ENCODE measurements at regions not wholly inside any gene's neighbourhood (a gene's known extent, or its start where the extent isn't known, plus 50 kb on each side); places are given as distances from the start of the nearest gene placed in this dataset.
"Not testable (repeated sequence)": the region's sequence is repeated elsewhere in the genome, so short reads cannot be mapped to it uniquely, and the experiment has no call there.

DNA sequence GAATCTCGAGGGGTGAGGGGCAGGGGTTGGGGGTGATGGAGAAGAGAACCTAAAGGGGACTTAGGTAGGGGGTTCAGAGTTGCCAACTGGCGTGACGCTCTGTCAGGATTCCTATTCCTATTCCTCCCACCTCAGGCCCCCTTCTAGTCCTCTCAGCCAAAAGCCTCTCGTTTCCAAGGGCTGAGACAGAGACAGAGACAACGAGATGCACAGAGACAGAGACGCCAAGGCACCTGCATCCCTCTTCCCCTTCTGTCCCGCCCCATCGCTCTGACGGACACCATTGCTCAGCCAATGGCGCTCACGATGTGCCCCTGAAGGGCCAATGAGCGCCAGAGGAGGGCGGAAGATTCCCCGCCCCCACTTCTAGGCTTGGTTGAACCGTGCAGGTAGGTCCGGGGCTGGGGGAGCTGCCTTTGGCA lies 129.5 kb upstream of the PLEKHM1 start:
- H3K27ac ChIP-seq (ENCODE audit: extremely low read length, insufficient read depth, low read length); H4K20me1 ChIP-seq (ENCODE audit: insufficient read depth, low read length); CTCF ChIA-PET (ENCODE audit: low intra/inter-chr PET ratio, low total read pairs); intact Hi-C loops (cut with micrococcal nuclease; ENCODE audit: unreplicated experiment); H3K27me3 ChIP-seq (ENCODE audit: control insufficient read depth in 1 of 2, insufficient read depth in 2 of 2, low read length in 2 of 2); H3K4me1 ChIP-seq (ENCODE audit: insufficient read depth, low read length); BruUV-seq (replicated peaks); POLR2A ChIA-PET; H3K9ac ChIP-seq (ENCODE audit: insufficient read depth, low read depth, low read length); H3K79me2 ChIP-seq (ENCODE audit: insufficient read depth, low read length); H3K36me3 ChIP-seq (replicated peaks in 1 of 2; ENCODE audit: control insufficient read depth in 1 of 2, insufficient read depth in 2 of 2, low read length in 2 of 2); H3K9me3 ChIP-seq (ENCODE audit: low read length); in situ Hi-C loops (cut with HindIII; ENCODE audit: extremely low pct_ligation_motif_present, low pct_unique_long_range_greater_than_20kb); TF ChIP-seq CREB1 (CRISPR knock-in tag; IDR thresholded peaks at IDR 0.05); SP1 (IDR thresholded peaks at IDR 0.05): not testable (repeated sequence)
- FAIRE-seq, result peak; percentile 91
- Histone ChIP-seq H3K4me2 (ENCODE audit: low read depth, low read length) (peak overlapping the region; percentile 70), H3K4me3 (replicated peaks in 1 of 3; ENCODE audit: insufficient read depth in 1 of 3, low read depth in 2 of 3, low read length in 3 of 3) (peak overlapping the region; percentile 63 to 71 (median 66); a peak in 5 of 6 replicates), H2AFZ (ENCODE audit: low read length) (peak overlapping the region; percentile 95)
- 0% methylated on average over 11 of the region's 16 CpGs for WGBS (ENCODE audit: low lambda C conversion rate)
- peak; percentile 58 for DNase-seq (ENCODE audit: low spot score)
- peak; percentile 100 for ATAC-seq
- TF ChIP-seq, protein P1, sequence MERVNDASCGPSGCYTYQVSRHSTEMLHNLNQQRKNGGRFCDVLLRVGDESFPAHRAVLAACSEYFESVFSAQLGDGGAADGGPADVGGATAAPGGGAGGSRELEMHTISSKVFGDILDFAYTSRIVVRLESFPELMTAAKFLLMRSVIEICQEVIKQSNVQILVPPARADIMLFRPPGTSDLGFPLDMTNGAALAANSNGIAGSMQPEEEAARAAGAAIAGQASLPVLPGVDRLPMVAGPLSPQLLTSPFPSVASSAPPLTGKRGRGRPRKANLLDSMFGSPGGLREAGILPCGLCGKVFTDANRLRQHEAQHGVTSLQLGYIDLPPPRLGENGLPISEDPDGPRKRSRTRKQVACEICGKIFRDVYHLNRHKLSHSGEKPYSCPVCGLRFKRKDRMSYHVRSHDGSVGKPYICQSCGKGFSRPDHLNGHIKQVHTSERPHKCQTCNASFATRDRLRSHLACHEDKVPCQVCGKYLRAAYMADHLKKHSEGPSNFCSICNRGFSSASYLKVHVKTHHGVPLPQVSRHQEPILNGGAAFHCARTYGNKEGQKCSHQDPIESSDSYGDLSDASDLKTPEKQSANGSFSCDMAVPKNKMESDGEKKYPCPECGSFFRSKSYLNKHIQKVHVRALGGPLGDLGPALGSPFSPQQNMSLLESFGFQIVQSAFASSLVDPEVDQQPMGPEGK (CRISPR knock-in tag; IDR thresholded peaks at IDR 0.05), result peak; percentile 39; the same call in 1 of the 2 replicates
- TF ChIP-seq SALL1 (CRISPR knock-in tag; IDR thresholded peaks at IDR 0.05), result peak; percentile 28; the same call in 1 of the 2 replicates
- TF ChIP-seq KAT8 (CRISPR knock-in tag; IDR thresholded peaks at IDR 0.05), result peak; percentile 60
- peak; percentile 58 for TF ChIP-seq ZFX (CRISPR knock-in tag; IDR thresholded peaks at IDR 0.05; ENCODE audit: low read depth)
- peak; percentile 45; the same call in 1 of the 2 replicates for TF ChIP-seq CREB1 (IDR thresholded peaks at IDR 0.05)
- TF ChIP-seq, protein P2, sequence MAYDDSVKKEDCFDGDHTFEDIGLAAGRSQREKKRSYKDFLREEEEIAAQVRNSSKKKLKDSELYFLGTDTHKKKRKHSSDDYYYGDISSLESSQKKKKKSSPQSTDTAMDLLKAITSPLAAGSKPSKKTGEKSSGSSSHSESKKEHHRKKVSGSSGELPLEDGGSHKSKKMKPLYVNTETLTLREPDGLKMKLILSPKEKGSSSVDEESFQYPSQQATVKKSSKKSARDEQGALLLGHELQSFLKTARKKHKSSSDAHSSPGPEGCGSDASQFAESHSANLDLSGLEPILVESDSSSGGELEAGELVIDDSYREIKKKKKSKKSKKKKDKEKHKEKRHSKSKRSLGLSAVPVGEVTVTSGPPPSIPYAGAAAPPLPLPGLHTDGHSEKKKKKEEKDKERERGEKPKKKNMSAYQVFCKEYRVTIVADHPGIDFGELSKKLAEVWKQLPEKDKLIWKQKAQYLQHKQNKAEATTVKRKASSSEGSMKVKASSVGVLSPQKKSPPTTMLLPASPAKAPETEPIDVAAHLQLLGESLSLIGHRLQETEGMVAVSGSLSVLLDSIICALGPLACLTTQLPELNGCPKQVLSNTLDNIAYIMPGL (CRISPR knock-in tag; IDR thresholded peaks at IDR 0.05; ENCODE audit: borderline replicate concordance in 1 of 2, low read depth in 1 of 2), result 0 out of 4 replicates have a peak, but pooled peaks of 1 of the 2 experiments have one; percentile 31
- 0 out of 2 replicates have a peak, but pooled peaks have one; percentile 21 for TF ChIP-seq FOXK1 (CRISPR knock-in tag; IDR thresholded peaks at IDR 0.05; ENCODE audit: borderline replicate concordance, low read depth)
- TF ChIP-seq POLR2A (IDR thresholded peaks at IDR 0.05; ENCODE audit: insufficient read depth in 1 of 2, low read depth in 2 of 2, low read length in 2 of 2), result peak in 1 of 2 experiments; percentile 48; a peak in 2 of 4 replicates
- TF ChIP-seq, protein P3, sequence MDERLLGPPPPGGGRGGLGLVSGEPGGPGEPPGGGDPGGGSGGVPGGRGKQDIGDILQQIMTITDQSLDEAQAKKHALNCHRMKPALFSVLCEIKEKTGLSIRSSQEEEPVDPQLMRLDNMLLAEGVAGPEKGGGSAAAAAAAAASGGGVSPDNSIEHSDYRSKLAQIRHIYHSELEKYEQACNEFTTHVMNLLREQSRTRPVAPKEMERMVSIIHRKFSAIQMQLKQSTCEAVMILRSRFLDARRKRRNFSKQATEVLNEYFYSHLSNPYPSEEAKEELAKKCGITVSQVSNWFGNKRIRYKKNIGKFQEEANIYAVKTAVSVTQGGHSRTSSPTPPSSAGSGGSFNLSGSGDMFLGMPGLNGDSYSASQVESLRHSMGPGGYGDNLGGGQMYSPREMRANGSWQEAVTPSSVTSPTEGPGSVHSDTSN (CRISPR knock-in tag; IDR thresholded peaks at IDR 0.05), result peak; percentile 85
- peak; percentile 59; the same call in 1 of the 2 replicates for TF ChIP-seq PHF8 (CRISPR knock-in tag; IDR thresholded peaks at IDR 0.05)
- peak; percentile 42 for TF ChIP-seq PHF20 (CRISPR knock-in tag; IDR thresholded peaks at IDR 0.05)
- peak; percentile 33; the same call in 1 of the 2 replicates for TF ChIP-seq YEATS2 (CRISPR knock-in tag; IDR thresholded peaks at IDR 0.05; ENCODE audit: borderline replicate concordance)
- TF ChIP-seq KDM2A (CRISPR knock-in tag; IDR thresholded peaks at IDR 0.05; ENCODE audit: borderline replicate concordance, low read depth), result peak; percentile 57; the same call in 1 of the 2 replicates
- peak; percentile 89 for TF ChIP-seq SP2 (CRISPR knock-in tag; IDR thresholded peaks at IDR 0.05)
- 0 out of 2 replicates have a peak, but pooled peaks have one; percentile 43 for TF ChIP-seq ELF1 (CRISPR knock-in tag; IDR thresholded peaks at IDR 0.05)
- peak; percentile 87 for TF ChIP-seq SP1 (CRISPR knock-in tag; IDR thresholded peaks at IDR 0.05)
- TF ChIP-seq, protein P4, sequence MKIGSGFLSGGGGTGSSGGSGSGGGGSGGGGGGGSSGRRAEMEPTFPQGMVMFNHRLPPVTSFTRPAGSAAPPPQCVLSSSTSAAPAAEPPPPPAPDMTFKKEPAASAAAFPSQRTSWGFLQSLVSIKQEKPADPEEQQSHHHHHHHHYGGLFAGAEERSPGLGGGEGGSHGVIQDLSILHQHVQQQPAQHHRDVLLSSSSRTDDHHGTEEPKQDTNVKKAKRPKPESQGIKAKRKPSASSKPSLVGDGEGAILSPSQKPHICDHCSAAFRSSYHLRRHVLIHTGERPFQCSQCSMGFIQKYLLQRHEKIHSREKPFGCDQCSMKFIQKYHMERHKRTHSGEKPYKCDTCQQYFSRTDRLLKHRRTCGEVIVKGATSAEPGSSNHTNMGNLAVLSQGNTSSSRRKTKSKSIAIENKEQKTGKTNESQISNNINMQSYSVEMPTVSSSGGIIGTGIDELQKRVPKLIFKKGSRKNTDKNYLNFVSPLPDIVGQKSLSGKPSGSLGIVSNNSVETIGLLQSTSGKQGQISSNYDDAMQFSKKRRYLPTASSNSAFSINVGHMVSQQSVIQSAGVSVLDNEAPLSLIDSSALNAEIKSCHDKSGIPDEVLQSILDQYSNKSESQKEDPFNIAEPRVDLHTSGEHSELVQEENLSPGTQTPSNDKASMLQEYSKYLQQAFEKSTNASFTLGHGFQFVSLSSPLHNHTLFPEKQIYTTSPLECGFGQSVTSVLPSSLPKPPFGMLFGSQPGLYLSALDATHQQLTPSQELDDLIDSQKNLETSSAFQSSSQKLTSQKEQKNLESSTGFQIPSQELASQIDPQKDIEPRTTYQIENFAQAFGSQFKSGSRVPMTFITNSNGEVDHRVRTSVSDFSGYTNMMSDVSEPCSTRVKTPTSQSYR (CRISPR knock-in tag; IDR thresholded peaks at IDR 0.05; ENCODE audit: borderline replicate concordance), result peak; percentile 64; the same call in 1 of the 2 replicates
